DND-41 (cell line): ENCODE measurements at regions not wholly inside any gene's neighbourhood (a gene's known extent, or its start where the extent isn't known, plus 50 kb on each side); places are given as distances from the start of the nearest gene placed in this dataset.

Experiments used
- CTCF ChIP-seq: IDR thresholded peaks from 2 replicates; pipeline ENCODE4 v1.5.1; 2012; ENCODE audit warnings: borderline replicate concordance, low read length, moderate library complexity, mild to moderate bottlenecking; ENCODE audit not compliant: poor library complexity, severe bottlenecking; ENCODE audit errors: extremely low read depth
- EZH2 ChIP-seq: IDR thresholded peaks from 3 replicates; pipeline ENCODE4 v1.6.1; 2012; ENCODE audit warnings: borderline replicate concordance, low read depth, mild to moderate bottlenecking, moderate library complexity, low read length, inconsistent platforms; ENCODE audit not compliant: severe bottlenecking

- TF ChIP-seq CTCF (no peak), EZH2 (no peak)
These were observed 202.8 kb upstream of the TBC1D5 start for GRCh38 chr3:17945018-17945798.
